GM12873 (cell line): ENCODE measurements at regions not wholly inside any gene's neighbourhood (a gene's known extent, or its start where the extent isn't known, plus 50 kb on each side); places are given as distances from the start of the nearest gene placed in this dataset.

Source experiments
- CTCF ChIP-seq: IDR thresholded peaks from 2 replicates; pipeline ENCODE4 v1.5.1; 2012; ENCODE audit warnings: low read depth, mild to moderate bottlenecking, moderate library complexity, low read length, control low read depth; ENCODE audit not compliant: insufficient read depth; ENCODE audit errors: missing control alignments

- no peak for TF ChIP-seq CTCF
Measured at GRCh38 chr6:139763468-139764210, 389.2 kb upstream of the CITED2 start.

GRCh38 chr6:139762587-139763031, 388.2 kb upstream of the CITED2 start:
- no peak for TF ChIP-seq CTCF

DNA sequence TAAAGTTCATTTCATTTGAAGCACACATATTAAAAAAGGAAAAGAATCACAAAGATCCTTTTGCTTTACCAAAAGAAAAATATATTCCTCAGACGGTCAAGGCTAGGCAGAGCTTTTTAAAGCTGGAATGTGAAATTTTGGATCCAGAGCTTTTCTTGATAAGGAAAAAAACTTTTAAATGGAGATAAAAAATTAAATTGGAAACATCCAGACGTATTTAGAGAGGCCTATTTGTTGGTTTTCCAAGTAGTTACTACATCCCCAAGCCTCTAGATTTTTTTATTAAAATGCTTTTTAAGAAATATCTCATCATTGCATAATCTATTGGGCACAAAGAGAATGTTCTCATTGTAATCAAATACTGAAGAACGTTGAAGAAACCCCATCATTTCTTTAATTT, 385.7 kb upstream of the CITED2 start:
- TF ChIP-seq CTCF: no peak

DNA sequence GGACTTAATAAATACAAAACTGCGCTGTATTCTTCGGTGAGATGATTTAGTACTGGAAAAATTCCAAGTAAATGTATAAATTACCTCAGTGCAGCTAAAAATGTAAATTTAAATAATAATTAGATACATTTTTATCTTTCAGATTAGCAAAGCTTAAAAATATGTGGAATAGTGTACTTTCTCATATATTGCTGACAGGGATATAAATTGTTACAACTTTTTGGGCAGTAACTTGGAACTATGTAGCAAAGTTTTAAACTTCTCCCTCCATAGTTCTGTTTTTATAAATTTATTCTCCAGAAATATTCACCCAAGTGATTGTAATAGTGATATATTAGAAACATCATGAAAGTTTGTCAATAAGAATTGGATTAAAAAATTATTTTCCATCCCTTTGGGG, 384.6 kb upstream of the CITED2 start:
- no peak for TF ChIP-seq CTCF

DNA sequence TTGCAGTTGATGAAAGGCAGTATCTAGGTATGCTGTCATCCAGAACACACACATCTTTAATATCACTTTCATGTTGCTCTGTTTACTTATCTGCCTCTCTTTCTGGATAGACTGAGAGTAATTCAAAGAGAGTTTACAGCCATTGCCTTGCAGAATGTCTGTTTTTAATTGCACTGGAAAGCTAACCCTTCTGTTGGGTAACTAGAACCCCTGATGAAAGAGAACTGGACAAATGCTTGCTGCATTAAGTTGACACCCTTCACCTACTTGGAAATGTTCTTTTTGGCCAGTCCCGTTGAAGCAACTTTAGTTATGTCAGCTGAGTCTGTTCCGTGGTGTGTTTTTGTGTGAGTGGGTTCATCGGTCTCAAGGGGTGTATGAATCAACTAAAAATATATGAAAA, 383.8 kb upstream of the CITED2 start:
- TF ChIP-seq CTCF: no peak

DNA sequence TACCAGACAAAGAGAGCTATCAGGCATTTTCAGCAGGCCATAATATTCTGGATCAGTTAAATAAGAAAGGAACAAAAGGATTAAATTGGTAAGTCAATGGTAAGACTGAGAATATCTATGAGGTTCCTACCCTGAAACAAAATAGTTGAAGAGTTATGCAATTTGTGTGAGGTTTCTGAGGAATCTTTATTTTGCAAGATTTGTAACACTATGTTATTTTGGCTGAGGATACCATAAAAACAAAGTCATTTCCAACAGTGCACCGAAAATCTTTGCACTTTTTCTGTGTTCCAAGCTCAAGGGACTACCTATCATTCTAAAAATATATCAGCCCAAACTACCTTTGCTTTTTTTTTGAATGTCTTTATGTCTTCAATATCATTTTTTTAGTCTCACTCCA, 383.3 kb upstream of the CITED2 start:
- TF ChIP-seq CTCF: no peak

DNA sequence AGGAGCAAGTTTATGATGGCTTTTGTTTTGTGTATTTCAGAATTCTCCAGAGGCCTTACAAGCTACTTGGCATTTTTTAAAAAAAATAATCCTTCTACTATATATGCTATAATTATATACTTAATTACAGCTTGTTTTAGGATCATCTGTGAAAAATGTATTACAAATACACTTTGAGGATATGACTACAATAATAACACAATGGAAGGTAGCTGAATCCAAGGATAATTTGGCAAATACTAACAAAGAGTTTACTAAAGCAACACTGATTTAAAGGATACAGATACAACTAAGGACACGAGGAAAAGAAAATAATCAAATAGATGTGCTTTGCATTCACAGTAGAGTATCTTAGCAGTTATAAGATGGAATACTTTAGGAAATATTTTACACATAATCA, 381.9 kb upstream of the CITED2 start:
- TF ChIP-seq CTCF: no peak
